PC-3 (cell line): ENCODE measurements at regions not wholly inside any gene's neighbourhood (a gene's known extent, or its start where the extent isn't known, plus 50 kb on each side); places are given as distances from the start of the nearest gene placed in this dataset.

Source experiments
- ATAC-seq: fragments of 200-7000 bp; cut with Tn5 transposase; 2 replicates; pipeline ENCODE4 v1.9.1; 2020; ENCODE audit warnings: mild to moderate bottlenecking, moderate library complexity
- BruUV-seq: library from RNA; stranded (reverse); fragments of 400-500 nt; replicated peaks from 2 replicates; lab custom pipeline; 2021; lab: Mats Ljungman, UMichigan
- CTCF ChIA-PET: fragments of 300-600 bp; sonication (Branson Sonifier 250); formaldehyde crosslinking; loops from one replicate; lab custom pipeline; 2022; ENCODE audit warnings: antibody characterized with exemption; lab: Charles Lee
- POLR2A ChIA-PET: fragments of 300-600 bp; sonication (Branson Sonifier 250); formaldehyde crosslinking; loops from one replicate; lab custom pipeline; 2022; ENCODE audit warnings: antibody characterized with exemption; ENCODE audit not compliant: unreplicated experiment; lab: Charles Lee
- DNase-seq: peaks from one replicate; pipeline ENCODE4 v3.0.0-alpha.2; 2015
- H2AFZ ChIP-seq: fragments of 300-600 bp; sonication (generic); 2 replicates; pipeline ENCODE4 v1.6.0; 2016; ENCODE audit warnings: antibody characterized with exemption, low read length
- H3F3A ChIP-seq: fragments of 300-600 bp; sonication (generic); one replicate; pipeline ENCODE4 v1.6.0; 2017; ENCODE audit warnings: antibody characterized with exemption, low read length, control low read depth, mild to moderate bottlenecking; ENCODE audit not compliant: unreplicated experiment
- H3K27ac ChIP-seq: fragments of 300-600 bp; sonication (generic); 2 replicates; pipeline ENCODE4 v1.5.1; 2016; ENCODE audit warnings: mild to moderate bottlenecking, low read length
- H3K27me3 ChIP-seq: fragments of 300-600 bp; sonication (generic); 2 replicates; pipeline ENCODE4 v1.6.1; 2016; ENCODE audit warnings: low read length, mixed read lengths
- H3K36me3 ChIP-seq: fragments of 300-600 bp; sonication (generic); 2 replicates; pipeline ENCODE4 v1.6.1; 2016; ENCODE audit warnings: low read depth, mixed run types, low read length, mixed read lengths
- H3K4me1 ChIP-seq: fragments of 300-600 bp; sonication (generic); 2 replicates; pipeline ENCODE4 v1.5.1; 2016; ENCODE audit warnings: low read length; ENCODE audit not compliant: insufficient read depth
- H3K4me2 ChIP-seq: fragments of 300-600 bp; sonication (generic); 2 replicates; pipeline ENCODE4 v1.6.0; 2016; ENCODE audit warnings: low read length
- H3K4me3 ChIP-seq: fragments of 300-600 bp; sonication (generic); 2 replicates; pipeline ENCODE4 v1.5.1; 2016; ENCODE audit warnings: mild to moderate bottlenecking, low read length, mixed read lengths
- H3K79me2 ChIP-seq: fragments of 300-600 bp; sonication (generic); 2 replicates; pipeline ENCODE4 v1.6.1; 2017; ENCODE audit warnings: low read length, mixed read lengths
- H3K9ac ChIP-seq: fragments of 300-600 bp; sonication (generic); 2 replicates; pipeline ENCODE4 v1.6.0; 2016; ENCODE audit warnings: mild to moderate bottlenecking, low read length
- H3K9me2 ChIP-seq: fragments of 300-600 bp; sonication (generic); replicated peaks from 2 replicates; pipeline ENCODE4 v1.6.1; 2016; ENCODE audit warnings: mixed run types, low read length, mixed read lengths
- H3K9me3 ChIP-seq: fragments of 300-600 bp; sonication (generic); 2 replicates; pipeline ENCODE4 v1.6.1; 2016; ENCODE audit warnings: low read length, mixed read lengths
- H4K20me1 ChIP-seq: fragments of 300-600 bp; sonication (generic); 2 replicates; pipeline ENCODE4 v1.6.1; 2016; ENCODE audit warnings: low read length, mixed read lengths
- EZH2 ChIP-seq: fragments of 300-600 bp; sonication (generic); IDR thresholded peaks from one replicate; pipeline ENCODE4 v1.6.1; 2017; ENCODE audit warnings: antibody characterized with exemption, mild to moderate bottlenecking, low read length; ENCODE audit not compliant: unreplicated experiment
- EZH2phosphoT487 ChIP-seq: fragments of 300-600 bp; sonication (generic); IDR thresholded peaks from 2 replicates; pipeline ENCODE4 v1.6.1; 2018; ENCODE audit warnings: mild to moderate bottlenecking, antibody characterized with exemption, low read length, borderline replicate concordance
- intact Hi-C: fragments of 100-400 bp; cut with micrococcal nuclease; formaldehyde crosslinking; loops from 2 replicates; pipeline ENCODE4 v1.9.0; 2023
- TF ChIP-seq, protein P1 (sequence below): fragments of 300-600 bp; sonication (generic); conservative IDR thresholded peaks from 2 replicates; pipeline ENCODE4 v1.5.1; 2017; ENCODE audit warnings: antibody characterized with exemption, low read depth, mild to moderate bottlenecking, low read length

DNA sequence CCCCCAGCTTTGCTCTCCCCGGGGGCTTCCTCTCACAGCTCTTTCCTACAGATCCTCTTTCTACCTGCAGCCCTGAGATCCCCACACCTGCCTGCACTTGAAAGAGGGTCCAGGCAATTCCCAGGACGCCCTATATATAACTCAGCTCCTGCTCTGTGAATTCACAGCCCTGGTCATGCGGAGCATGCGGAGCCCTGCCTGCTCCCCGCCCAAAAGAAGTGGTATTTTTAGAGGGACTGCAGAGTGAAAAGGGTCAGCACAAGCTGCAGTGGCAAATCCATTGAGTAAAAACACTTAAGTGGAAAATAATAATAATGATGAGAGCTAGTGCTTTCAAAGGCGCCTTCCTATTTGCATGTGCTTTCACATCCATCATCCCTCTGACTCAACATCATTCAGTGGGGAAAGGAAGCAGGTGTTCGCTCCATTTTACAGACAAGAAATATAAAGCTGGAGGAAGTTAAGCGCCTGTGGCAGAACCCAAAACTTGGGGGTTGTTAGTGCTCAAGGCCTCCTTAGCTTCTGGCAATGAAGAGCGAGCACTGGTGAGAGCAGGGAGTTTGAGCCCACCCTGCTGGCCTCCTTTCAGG, 76.3 kb upstream of the LIPC start:
- Histone ChIP-seq H3K79me2 (no peaks in the 10 kb centered on the region), H3K4me2 (no peak overlapping the region), H3K27me3 (no peaks in the 10 kb centered on the region), H3K9ac (no peak overlapping the region), H2AFZ (no peak overlapping the region), H3F3A (no peaks in the 10 kb centered on the region), H3K4me3 (no peak overlapping the region), H3K27ac (no peak overlapping the region), H3K9me2 (no peaks in the 10 kb centered on the region), H3K4me1 (peaks cover under 1% of the 10 kb centered on the region; the same call in 1 of the 2 replicates), H4K20me1 (no peaks in the 10 kb centered on the region), H3K36me3 (no peaks in the 10 kb centered on the region), H3K9me3 (no peaks in the 10 kb centered on the region)
- POLR2A ChIA-PET, result no interaction called here
- DNase-seq (no peak), ATAC-seq (no peak)
- intact Hi-C loops, result no loop called here
- CTCF ChIA-PET, result no interaction called here
- BruUV-seq, result no TSS peak
- TF ChIP-seq, protein P1, sequence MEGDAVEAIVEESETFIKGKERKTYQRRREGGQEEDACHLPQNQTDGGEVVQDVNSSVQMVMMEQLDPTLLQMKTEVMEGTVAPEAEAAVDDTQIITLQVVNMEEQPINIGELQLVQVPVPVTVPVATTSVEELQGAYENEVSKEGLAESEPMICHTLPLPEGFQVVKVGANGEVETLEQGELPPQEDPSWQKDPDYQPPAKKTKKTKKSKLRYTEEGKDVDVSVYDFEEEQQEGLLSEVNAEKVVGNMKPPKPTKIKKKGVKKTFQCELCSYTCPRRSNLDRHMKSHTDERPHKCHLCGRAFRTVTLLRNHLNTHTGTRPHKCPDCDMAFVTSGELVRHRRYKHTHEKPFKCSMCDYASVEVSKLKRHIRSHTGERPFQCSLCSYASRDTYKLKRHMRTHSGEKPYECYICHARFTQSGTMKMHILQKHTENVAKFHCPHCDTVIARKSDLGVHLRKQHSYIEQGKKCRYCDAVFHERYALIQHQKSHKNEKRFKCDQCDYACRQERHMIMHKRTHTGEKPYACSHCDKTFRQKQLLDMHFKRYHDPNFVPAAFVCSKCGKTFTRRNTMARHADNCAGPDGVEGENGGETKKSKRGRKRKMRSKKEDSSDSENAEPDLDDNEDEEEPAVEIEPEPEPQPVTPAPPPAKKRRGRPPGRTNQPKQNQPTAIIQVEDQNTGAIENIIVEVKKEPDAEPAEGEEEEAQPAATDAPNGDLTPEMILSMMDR, result no peak
- TF ChIP-seq EZH2 (no peak), EZH2phosphoT487 (no peak)

DNA sequence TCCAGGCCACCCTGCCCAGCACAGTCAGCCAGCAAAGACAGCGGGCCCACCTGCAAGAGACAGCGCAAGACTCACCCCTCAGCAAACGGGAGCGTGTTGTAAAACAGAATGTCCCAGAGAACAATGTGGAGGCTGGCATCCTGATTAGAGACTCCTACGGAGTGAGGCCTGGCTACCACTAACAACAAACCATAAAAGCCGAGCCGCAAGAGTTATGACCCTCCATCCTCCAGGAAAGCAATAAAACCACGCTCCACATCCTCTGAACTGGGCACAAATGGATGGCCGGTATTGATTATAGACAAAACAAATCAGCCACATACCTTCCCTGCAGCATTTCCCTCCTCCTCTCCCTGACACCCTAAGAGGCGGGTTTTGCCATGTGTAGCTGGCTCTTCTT, 75.8 kb upstream of the LIPC start:
- DNase-seq (no peak), ATAC-seq (no peak)
- Histone ChIP-seq H3K4me1 (peaks cover 5% of the 10 kb centered on the region), H3K9ac (no peak overlapping the region), H4K20me1 (no peaks in the 10 kb centered on the region), H3K4me3 (no peak overlapping the region), H3K9me3 (no peaks in the 10 kb centered on the region), H3K79me2 (no peaks in the 10 kb centered on the region), H3K36me3 (no peaks in the 10 kb centered on the region), H2AFZ (no peak overlapping the region), H3K4me2 (no peak overlapping the region), H3K9me2 (no peaks in the 10 kb centered on the region), H3K27me3 (no peaks in the 10 kb centered on the region), H3F3A (no peaks in the 10 kb centered on the region), H3K27ac (no peak overlapping the region)
- intact Hi-C loops, result no loop called here
- TF ChIP-seq EZH2 (no peak), EZH2phosphoT487 (no peak)
- TF ChIP-seq, protein P1, result no peak
- CTCF ChIA-PET, result no interaction called here
- POLR2A ChIA-PET, result no interaction called here
- no TSS peak for BruUV-seq

DNA sequence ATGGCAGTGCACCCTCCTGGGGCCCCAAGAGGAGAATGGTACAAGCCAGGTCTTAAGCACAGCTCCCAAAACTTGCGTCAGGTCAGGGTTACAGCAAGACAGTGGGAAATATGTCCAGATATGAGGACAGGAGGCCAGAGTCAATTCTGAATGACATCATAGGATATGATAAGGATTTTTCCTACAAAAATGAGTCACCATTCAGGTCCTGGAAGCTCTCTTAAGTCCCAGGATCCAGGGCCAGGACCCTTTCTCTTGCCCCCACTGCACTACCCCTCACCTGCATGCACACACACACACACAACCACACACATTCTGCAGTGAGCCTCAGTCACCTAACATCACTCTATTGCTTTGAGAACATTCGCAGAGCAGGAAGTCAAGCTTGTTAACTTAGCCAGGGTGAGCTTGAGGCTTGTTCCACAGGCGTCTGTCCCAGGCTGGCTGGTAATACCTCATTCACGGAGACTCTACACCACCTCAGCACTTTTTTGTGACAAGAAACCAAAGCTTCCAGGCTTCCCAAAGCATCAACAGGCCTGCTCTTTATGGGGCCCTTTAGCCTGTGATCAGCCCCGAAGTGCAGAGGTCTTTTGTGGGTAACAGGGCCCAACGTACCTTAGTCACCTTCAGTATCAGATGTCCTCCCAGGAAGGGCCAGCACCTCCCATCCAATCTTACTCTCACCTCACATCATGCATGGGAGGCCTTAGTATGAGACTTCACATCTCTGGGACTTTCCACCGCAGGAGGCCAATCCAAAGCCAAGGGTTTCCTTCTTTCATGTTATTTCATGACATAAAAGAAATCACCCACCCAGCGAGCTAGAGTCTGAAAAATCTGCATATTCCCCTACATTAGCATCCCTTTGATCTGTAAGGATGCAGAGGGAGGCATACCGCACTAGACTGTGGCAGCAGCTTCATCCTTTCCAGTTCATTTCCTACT, 74.0 kb upstream of the LIPC start:
- intact Hi-C loops, result no loop called here
- DNase-seq (no peak), ATAC-seq (no peak)
- H3K4me1 ChIP-seq, result peaks cover 20% of the 10 kb centered on the region
- no TSS peak for BruUV-seq
- no peak overlapping the region for H3K27ac ChIP-seq
- no peaks in the 10 kb centered on the region for H3K9me3 ChIP-seq
- no peaks in the 10 kb centered on the region for H4K20me1 ChIP-seq
- ChIA-PET CTCF (no interaction called here), POLR2A (no interaction called here)
- H3K36me3 ChIP-seq, result no peaks in the 10 kb centered on the region
- no peak overlapping the region for H3K9ac ChIP-seq
- H2AFZ ChIP-seq, result no peak overlapping the region
- no peak overlapping the region for H3K4me3 ChIP-seq
- H3F3A ChIP-seq, result no peaks in the 10 kb centered on the region
- H3K4me2 ChIP-seq, result no peak overlapping the region
- no peaks in the 10 kb centered on the region for H3K79me2 ChIP-seq
- H3K9me2 ChIP-seq, result no peaks in the 10 kb centered on the region
- TF ChIP-seq EZH2 (no peak), EZH2phosphoT487 (no peak)
- TF ChIP-seq, protein P1, result no peak
- H3K27me3 ChIP-seq, result no peaks in the 10 kb centered on the region
